ENCODE measurements at regions not wholly inside any gene's neighbourhood (a gene's known extent, or its start where the extent isn't known, plus 50 kb on each side); places are given as distances from the start of the nearest gene placed in this dataset.

- Histone ChIP-seq H3K4me1 (ENCODE audit: control insufficient read depth in 1 of 2, insufficient read depth in 2 of 2, low read length in 2 of 2) (no peaks in the 10 kb centered on the region), H3K9me3 (ENCODE audit: control insufficient read depth, low read length) (no peaks in the 10 kb centered on the region), H3K36me3 (ENCODE audit: control insufficient read depth in 1 of 2, insufficient read depth in 2 of 2, low read length in 1 of 2) (no peaks in the 10 kb centered on the region), H3K27me3 (ENCODE audit: control insufficient read depth in 1 of 2, insufficient read depth in 2 of 2, low read length in 1 of 2) (no peaks in the 10 kb centered on the region), H3K4me3 (ENCODE audit: low read length in 2 of 2) (no peak overlapping the region), H3K27ac (ENCODE audit: low read depth in 1 of 2, low read length in 2 of 2) (no peak overlapping the region)
- no peak for DNase-seq
- intact Hi-C loops (cut with DNase I), result no loop called here
- no peak for ATAC-seq (ENCODE audit: low FRiP score)
- WGBS, 2 donors, result 96% methylated on average over 3 of the region's 3 CpGs
These were observed 349.4 kb upstream of the NFIA start for GRCh38 chr1:60732977-60733401.

- DNase-seq (no peak), ATAC-seq (ENCODE audit: low FRiP score) (no peak)
- Histone ChIP-seq H3K9me3 (ENCODE audit: control insufficient read depth, low read length) (no peaks in the 10 kb centered on the region), H3K27ac (ENCODE audit: low read depth in 1 of 2, low read length in 2 of 2) (no peak overlapping the region), H3K36me3 (ENCODE audit: control insufficient read depth in 1 of 2, insufficient read depth in 2 of 2, low read length in 1 of 2) (no peaks in the 10 kb centered on the region), H3K4me1 (ENCODE audit: control insufficient read depth in 1 of 2, insufficient read depth in 2 of 2, low read length in 2 of 2) (no peaks in the 10 kb centered on the region), H3K4me3 (ENCODE audit: low read length in 2 of 2) (no peak overlapping the region), H3K27me3 (ENCODE audit: control insufficient read depth in 1 of 2, insufficient read depth in 2 of 2, low read length in 1 of 2) (no peaks in the 10 kb centered on the region)
- intact Hi-C loops (cut with DNase I), result no loop called here
- 60 to 70% methylated on average over 1 of the region's 1 CpG for WGBS, 2 donors
These were observed 351.0 kb upstream of the NFIA start for GRCh38 chr1:60731321-60731720.

DNA sequence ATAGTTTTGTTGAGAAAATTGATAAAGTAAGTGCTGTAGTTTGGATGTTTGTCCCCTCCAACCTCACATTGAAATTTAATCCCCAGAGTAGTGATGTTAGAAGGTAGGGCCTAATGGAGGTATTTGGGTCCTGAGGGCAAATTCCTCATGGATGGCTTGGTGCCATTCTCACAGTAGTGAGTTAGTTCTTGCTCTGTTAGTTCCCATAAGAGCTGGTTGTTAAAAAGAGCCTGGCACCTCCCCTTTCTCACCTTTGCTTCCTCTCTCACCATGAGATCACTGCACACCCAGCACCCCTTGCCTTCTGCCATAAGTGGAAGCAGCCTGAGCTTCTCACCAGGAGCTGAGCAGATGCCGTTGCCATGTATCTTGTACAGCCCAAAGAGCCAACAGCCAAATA lies 354.8 kb upstream of the NFIA start:
- Histone ChIP-seq H3K4me3 (ENCODE audit: low read length in 2 of 2) (no peak overlapping the region), H3K27me3 (ENCODE audit: control insufficient read depth in 1 of 2, insufficient read depth in 2 of 2, low read length in 1 of 2) (no peaks in the 10 kb centered on the region), H3K9me3 (ENCODE audit: control insufficient read depth, low read length) (no peaks in the 10 kb centered on the region), H3K27ac (ENCODE audit: low read depth in 1 of 2, low read length in 2 of 2) (no peak overlapping the region), H3K4me1 (ENCODE audit: control insufficient read depth in 1 of 2, insufficient read depth in 2 of 2, low read length in 2 of 2) (no peaks in the 10 kb centered on the region), H3K36me3 (ENCODE audit: control insufficient read depth in 1 of 2, insufficient read depth in 2 of 2, low read length in 1 of 2) (no peaks in the 10 kb centered on the region)
- WGBS, 2 donors, result 93 to 97% methylated on average over 1 of the region's 1 CpG
- no peak for ATAC-seq (ENCODE audit: low FRiP score)
- intact Hi-C loops (cut with DNase I), result no loop called here
- no peak for DNase-seq

DNA sequence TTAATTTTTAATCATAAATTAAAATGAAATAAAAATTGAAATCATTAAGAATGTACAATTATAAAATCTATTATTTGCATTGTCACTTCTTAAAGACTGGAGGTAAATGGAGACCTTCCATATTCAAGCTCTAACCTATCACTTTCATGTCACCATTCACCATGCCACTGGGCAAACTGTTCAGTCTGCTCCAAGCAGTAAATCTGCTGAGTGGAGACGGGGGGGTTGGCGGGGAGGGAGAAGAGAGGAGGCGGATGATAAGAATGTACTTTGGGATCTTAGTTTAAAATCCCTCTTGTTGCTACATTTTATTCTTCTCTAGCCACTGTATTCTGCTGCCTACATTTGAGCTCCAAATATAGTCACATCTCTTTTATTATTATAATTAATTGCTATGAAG lies 365.9 kb upstream of the NFIA start:
- no peaks in the 10 kb centered on the region for H3K4me1 ChIP-seq (ENCODE audit: control insufficient read depth in 1 of 2, insufficient read depth in 2 of 2, low read length in 2 of 2)
- intact Hi-C loops (cut with DNase I), result no loop called here
- H3K27me3 ChIP-seq (ENCODE audit: control insufficient read depth in 1 of 2, insufficient read depth in 2 of 2, low read length in 1 of 2), result no peaks in the 10 kb centered on the region
- H3K9me3 ChIP-seq (ENCODE audit: control insufficient read depth, low read length), result peaks cover 2% of the 10 kb centered on the region
- no peaks in the 10 kb centered on the region for H3K36me3 ChIP-seq (ENCODE audit: control insufficient read depth in 1 of 2, insufficient read depth in 2 of 2, low read length in 1 of 2)
- no peak for DNase-seq
- no peak for ATAC-seq (ENCODE audit: low FRiP score)
- H3K4me3 ChIP-seq (ENCODE audit: low read length in 2 of 2), result no peak overlapping the region
- no peak overlapping the region for H3K27ac ChIP-seq (ENCODE audit: low read depth in 1 of 2, low read length in 2 of 2)
- 72 to 73% methylated on average over 3 of the region's 3 CpGs for WGBS, 2 donors

DNA sequence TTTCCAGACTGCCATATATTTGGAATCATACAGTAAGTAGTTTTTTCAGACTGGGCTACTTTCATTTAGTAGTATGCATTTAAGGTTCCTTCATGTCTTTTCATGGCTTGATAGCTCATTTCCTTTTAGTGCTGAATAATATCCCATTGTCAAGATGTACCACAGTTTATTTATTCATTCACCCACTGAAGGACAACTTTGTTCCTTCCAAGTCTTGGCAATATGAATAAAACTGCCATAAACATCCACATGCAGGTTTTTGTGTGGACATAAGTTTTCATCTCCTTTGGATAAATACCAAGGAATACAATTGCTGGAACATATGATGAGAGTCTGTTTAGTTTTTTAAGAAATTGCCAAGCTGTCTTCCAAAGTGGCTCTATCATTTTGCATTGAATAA lies 366.4 kb upstream of the NFIA start:
- ATAC-seq (ENCODE audit: low FRiP score), result no peak
- intact Hi-C loops (cut with DNase I), result no loop called here

DNA sequence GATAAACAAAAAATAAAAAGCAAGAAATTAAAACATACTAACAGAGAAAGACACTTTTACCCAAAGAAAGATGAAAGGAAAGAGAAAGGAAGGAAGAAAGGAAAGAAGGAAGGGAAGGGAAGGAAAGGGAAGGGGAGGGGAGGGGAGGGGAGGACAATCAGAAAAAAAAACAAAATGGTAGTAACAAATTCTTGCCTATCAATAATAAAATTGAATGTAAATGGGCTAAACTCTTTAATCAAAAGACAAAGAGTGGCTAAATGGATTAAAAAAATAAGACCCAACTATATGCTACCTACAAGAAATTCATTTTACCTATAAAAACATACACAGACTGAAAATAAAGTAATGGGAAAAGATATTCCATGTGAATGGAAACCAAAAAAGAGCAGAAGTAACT lies 372.9 kb upstream of the NFIA start:
- no peaks in the 10 kb centered on the region for H3K27me3 ChIP-seq (ENCODE audit: control insufficient read depth in 1 of 2, insufficient read depth in 2 of 2, low read length in 1 of 2)
- H3K4me3 ChIP-seq (ENCODE audit: low read length in 2 of 2), result no peak overlapping the region
- DNase-seq (no peak), ATAC-seq (ENCODE audit: low FRiP score) (no peak)
- no peak overlapping the region for H3K27ac ChIP-seq (ENCODE audit: low read depth in 1 of 2, low read length in 2 of 2)
- intact Hi-C loops (cut with DNase I), result no loop called here
- no peaks in the 10 kb centered on the region for H3K4me1 ChIP-seq (ENCODE audit: control insufficient read depth in 1 of 2, insufficient read depth in 2 of 2, low read length in 2 of 2)
- H3K36me3 ChIP-seq (ENCODE audit: control insufficient read depth in 1 of 2, insufficient read depth in 2 of 2, low read length in 1 of 2), result no peaks in the 10 kb centered on the region
- H3K9me3 ChIP-seq (ENCODE audit: control insufficient read depth, low read length), result no peaks in the 10 kb centered on the region

More for the DNA sequence above, 366.4 kb upstream of the NFIA start:
- Histone ChIP-seq H3K27ac (ENCODE audit: low read depth in 1 of 2, low read length in 2 of 2) (no peak overlapping the region), H3K27me3 (ENCODE audit: control insufficient read depth in 1 of 2, insufficient read depth in 2 of 2, low read length in 1 of 2) (no peaks in the 10 kb centered on the region), H3K36me3 (ENCODE audit: control insufficient read depth in 1 of 2, insufficient read depth in 2 of 2, low read length in 1 of 2) (no peaks in the 10 kb centered on the region), H3K4me1 (ENCODE audit: control insufficient read depth in 1 of 2, insufficient read depth in 2 of 2, low read length in 2 of 2) (no peaks in the 10 kb centered on the region), H3K9me3 (ENCODE audit: control insufficient read depth, low read length) (peaks cover 2% of the 10 kb centered on the region), H3K4me3 (ENCODE audit: low read length in 2 of 2) (no peak overlapping the region)
- no peak for DNase-seq

- H3K4me3 ChIP-seq (ENCODE audit: low read length in 2 of 2), result no peak overlapping the region
- H3K36me3 ChIP-seq (ENCODE audit: control insufficient read depth in 1 of 2, insufficient read depth in 2 of 2, low read length in 1 of 2), result no peaks in the 10 kb centered on the region
- H3K9me3 ChIP-seq (ENCODE audit: control insufficient read depth, low read length), result no peaks in the 10 kb centered on the region
- no peak overlapping the region for H3K27ac ChIP-seq (ENCODE audit: low read depth in 1 of 2, low read length in 2 of 2)
- intact Hi-C loops (cut with DNase I), result no loop called here
- H3K27me3 ChIP-seq (ENCODE audit: control insufficient read depth in 1 of 2, insufficient read depth in 2 of 2, low read length in 1 of 2), result no peaks in the 10 kb centered on the region
- ATAC-seq (ENCODE audit: low FRiP score), result no peak
- 71 to 90% methylated on average over 2 of the region's 2 CpGs for WGBS, 2 donors
- DNase-seq, result no peak
- H3K4me1 ChIP-seq (ENCODE audit: control insufficient read depth in 1 of 2, insufficient read depth in 2 of 2, low read length in 2 of 2), result no peaks in the 10 kb centered on the region
These were observed 377.3 kb upstream of the NFIA start for GRCh38 chr1:60705026-60705425.

DNA sequence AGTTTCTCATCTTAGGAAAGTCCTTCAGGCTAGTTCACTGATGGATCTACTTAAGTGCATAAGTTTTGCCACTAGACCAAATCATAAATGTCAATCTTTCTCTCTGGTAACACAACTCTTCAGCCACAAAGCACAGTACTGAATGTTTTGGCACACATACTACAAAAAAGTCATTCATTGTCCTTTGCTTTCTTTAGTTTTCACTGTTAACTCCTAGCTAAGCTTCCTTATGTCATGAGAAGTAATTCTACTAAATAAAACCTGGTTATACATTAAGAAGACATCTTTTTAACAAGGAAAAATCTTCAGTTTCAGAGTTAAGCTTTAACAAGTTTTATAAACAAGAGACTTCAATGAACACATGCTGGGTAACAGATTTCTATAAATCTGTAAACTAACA lies 379.2 kb upstream of the NFIA start:
- H3K4me3 ChIP-seq (ENCODE audit: low read length in 2 of 2), result no peak overlapping the region
- no peaks in the 10 kb centered on the region for H3K9me3 ChIP-seq (ENCODE audit: control insufficient read depth, low read length)
- no peak overlapping the region for H3K27ac ChIP-seq (ENCODE audit: low read depth in 1 of 2, low read length in 2 of 2)
- no peaks in the 10 kb centered on the region for H3K27me3 ChIP-seq (ENCODE audit: control insufficient read depth in 1 of 2, insufficient read depth in 2 of 2, low read length in 1 of 2)
- DNase-seq (no peak), ATAC-seq (ENCODE audit: low FRiP score) (no peak)
- H3K36me3 ChIP-seq (ENCODE audit: control insufficient read depth in 1 of 2, insufficient read depth in 2 of 2, low read length in 1 of 2), result no peaks in the 10 kb centered on the region
- intact Hi-C loops (cut with DNase I), result no loop called here
- no peaks in the 10 kb centered on the region for H3K4me1 ChIP-seq (ENCODE audit: control insufficient read depth in 1 of 2, insufficient read depth in 2 of 2, low read length in 2 of 2)

DNA sequence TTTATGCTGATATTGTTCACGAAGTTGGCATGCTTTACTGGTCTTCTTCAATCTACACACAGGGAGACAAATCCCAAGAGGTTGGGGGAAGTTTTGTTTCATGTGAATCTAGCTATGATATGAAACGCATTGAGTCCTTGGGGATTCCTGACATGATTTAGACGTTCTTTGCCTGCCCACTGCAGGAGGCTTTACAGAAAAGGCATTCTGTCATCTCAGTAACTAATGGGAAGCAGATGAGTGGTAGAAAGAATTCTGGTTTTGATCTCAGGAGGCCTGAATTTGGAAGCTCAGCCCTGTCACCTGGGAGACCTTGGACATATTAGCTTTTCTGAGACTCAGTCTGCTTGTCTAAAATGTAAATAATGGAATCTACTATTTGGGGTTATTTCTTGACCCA lies 383.0 kb upstream of the NFIA start:
- intact Hi-C loops (cut with DNase I), result no loop called here

More for the DNA sequence above, 383.0 kb upstream of the NFIA start:
- H3K4me3 ChIP-seq (ENCODE audit: low read length in 2 of 2), result no peak overlapping the region
- no peak for ATAC-seq (ENCODE audit: low FRiP score)
- no peak overlapping the region for H3K27ac ChIP-seq (ENCODE audit: low read depth in 1 of 2, low read length in 2 of 2)
- H3K27me3 ChIP-seq (ENCODE audit: control insufficient read depth in 1 of 2, insufficient read depth in 2 of 2, low read length in 1 of 2), result no peaks in the 10 kb centered on the region
- WGBS, 2 donors, result 65 to 67% methylated on average over 3 of the region's 3 CpGs
- H3K36me3 ChIP-seq (ENCODE audit: control insufficient read depth in 1 of 2, insufficient read depth in 2 of 2, low read length in 1 of 2), result no peaks in the 10 kb centered on the region
- H3K4me1 ChIP-seq (ENCODE audit: control insufficient read depth in 1 of 2, insufficient read depth in 2 of 2, low read length in 2 of 2), result no peaks in the 10 kb centered on the region
- no peak for DNase-seq
- H3K9me3 ChIP-seq (ENCODE audit: control insufficient read depth, low read length), result no peaks in the 10 kb centered on the region
